Ishikawa (cell line): ENCODE measurements at regions not wholly inside any gene's neighbourhood (a gene's known extent, or its start where the extent isn't known, plus 50 kb on each side); places are given as distances from the start of the nearest gene placed in this dataset.

Experiments
- CEBPB ChIP-seq: IDR thresholded peaks from 2 replicates; pipeline ENCODE4 v1.6.1; 2012
- CREB1 ChIP-seq: IDR thresholded peaks from 2 replicates; pipeline ENCODE4 v1.6.1; 2012; ENCODE audit warnings: low read depth
- EGR1 ChIP-seq: IDR thresholded peaks from 2 replicates; pipeline ENCODE4 v1.6.1; 2012
- EP300 ChIP-seq: IDR thresholded peaks from 2 replicates; pipeline ENCODE4 v1.6.1; 2012; ENCODE audit warnings: borderline replicate concordance
- FOXM1 ChIP-seq: IDR thresholded peaks from 2 replicates; pipeline ENCODE4 v1.6.1; 2012; ENCODE audit warnings: low read depth, borderline replicate concordance
- MAX ChIP-seq: IDR thresholded peaks from 2 replicates; pipeline ENCODE4 v1.6.1; 2012
- NFIC ChIP-seq: IDR thresholded peaks from 2 replicates; pipeline ENCODE4 v1.6.1; 2012
- RAD21 ChIP-seq: IDR thresholded peaks from 2 replicates; pipeline ENCODE4 v1.6.1; 2012; ENCODE audit warnings: low read depth
- TAF1 ChIP-seq: IDR thresholded peaks from 2 replicates; pipeline ENCODE4 v1.6.1; 2012; ENCODE audit warnings: low read depth, mild to moderate bottlenecking
- TCF12 ChIP-seq: IDR thresholded peaks from 2 replicates; pipeline ENCODE4 v1.6.1; 2012; ENCODE audit warnings: low read depth
- TEAD4 ChIP-seq: IDR thresholded peaks from 2 replicates; pipeline ENCODE4 v1.6.1; 2012
- USF1 ChIP-seq: IDR thresholded peaks from 2 replicates; pipeline ENCODE4 v1.6.1; 2012
- YY1 ChIP-seq: IDR thresholded peaks from 2 replicates; pipeline ENCODE4 v1.6.1; 2012; ENCODE audit warnings: low read depth
- ZBTB7A ChIP-seq: IDR thresholded peaks from 2 replicates; pipeline ENCODE4 v1.6.1; 2012; ENCODE audit warnings: low read depth
- TF ChIP-seq, protein P1 (sequence below): IDR thresholded peaks from 2 replicates; pipeline ENCODE4 v1.6.1; 2012; ENCODE audit warnings: low read depth, mild to moderate bottlenecking

- no peak for TF ChIP-seq YY1
- TF ChIP-seq TCF12, result no peak
- TF ChIP-seq CEBPB, result no peak
- TF ChIP-seq TEAD4, result no peak
- TF ChIP-seq, protein P1, sequence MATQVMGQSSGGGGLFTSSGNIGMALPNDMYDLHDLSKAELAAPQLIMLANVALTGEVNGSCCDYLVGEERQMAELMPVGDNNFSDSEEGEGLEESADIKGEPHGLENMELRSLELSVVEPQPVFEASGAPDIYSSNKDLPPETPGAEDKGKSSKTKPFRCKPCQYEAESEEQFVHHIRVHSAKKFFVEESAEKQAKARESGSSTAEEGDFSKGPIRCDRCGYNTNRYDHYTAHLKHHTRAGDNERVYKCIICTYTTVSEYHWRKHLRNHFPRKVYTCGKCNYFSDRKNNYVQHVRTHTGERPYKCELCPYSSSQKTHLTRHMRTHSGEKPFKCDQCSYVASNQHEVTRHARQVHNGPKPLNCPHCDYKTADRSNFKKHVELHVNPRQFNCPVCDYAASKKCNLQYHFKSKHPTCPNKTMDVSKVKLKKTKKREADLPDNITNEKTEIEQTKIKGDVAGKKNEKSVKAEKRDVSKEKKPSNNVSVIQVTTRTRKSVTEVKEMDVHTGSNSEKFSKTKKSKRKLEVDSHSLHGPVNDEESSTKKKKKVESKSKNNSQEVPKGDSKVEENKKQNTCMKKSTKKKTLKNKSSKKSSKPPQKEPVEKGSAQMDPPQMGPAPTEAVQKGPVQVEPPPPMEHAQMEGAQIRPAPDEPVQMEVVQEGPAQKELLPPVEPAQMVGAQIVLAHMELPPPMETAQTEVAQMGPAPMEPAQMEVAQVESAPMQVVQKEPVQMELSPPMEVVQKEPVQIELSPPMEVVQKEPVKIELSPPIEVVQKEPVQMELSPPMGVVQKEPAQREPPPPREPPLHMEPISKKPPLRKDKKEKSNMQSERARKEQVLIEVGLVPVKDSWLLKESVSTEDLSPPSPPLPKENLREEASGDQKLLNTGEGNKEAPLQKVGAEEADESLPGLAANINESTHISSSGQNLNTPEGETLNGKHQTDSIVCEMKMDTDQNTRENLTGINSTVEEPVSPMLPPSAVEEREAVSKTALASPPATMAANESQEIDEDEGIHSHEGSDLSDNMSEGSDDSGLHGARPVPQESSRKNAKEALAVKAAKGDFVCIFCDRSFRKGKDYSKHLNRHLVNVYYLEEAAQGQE, result no peak
Measured at GRCh38 chr1:196074182-196074581, 534.1 kb downstream of the KCNT2 start.

- TF ChIP-seq USF1 (no peak), ZBTB7A (no peak), CEBPB (no peak), FOXM1 (no peak), TEAD4 (no peak), TCF12 (no peak), CREB1 (no peak), EP300 (no peak), MAX (no peak), RAD21 (no peak), YY1 (no peak), NFIC (no peak)
Measured at GRCh38 chr1:196071447-196071846, 536.8 kb downstream of the KCNT2 start.

DNA sequence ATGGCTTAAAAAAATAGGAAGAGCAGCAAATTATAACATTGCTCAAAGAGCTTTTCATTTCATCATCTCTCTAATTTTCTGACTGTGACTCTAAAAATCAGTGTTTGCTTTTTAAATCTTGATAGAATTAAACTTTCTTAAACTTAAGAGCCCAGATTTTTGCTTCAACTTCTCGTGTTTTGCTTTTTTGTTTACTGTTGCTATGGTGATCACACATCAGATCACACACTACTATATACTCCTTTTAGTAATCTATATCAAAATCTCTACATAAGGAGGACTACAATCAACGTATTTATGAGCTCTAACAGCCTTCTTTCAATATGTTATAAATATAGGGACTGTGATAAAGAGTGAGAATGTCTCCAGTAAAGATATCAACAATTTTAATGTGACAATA is 537.3 kb downstream of the KCNT2 start:
- TF ChIP-seq CREB1 (no peak), MAX (no peak), RAD21 (no peak), TCF12 (no peak), USF1 (no peak), TAF1 (no peak), EGR1 (no peak), YY1 (no peak)
- TF ChIP-seq, protein P1, result no peak

DNA sequence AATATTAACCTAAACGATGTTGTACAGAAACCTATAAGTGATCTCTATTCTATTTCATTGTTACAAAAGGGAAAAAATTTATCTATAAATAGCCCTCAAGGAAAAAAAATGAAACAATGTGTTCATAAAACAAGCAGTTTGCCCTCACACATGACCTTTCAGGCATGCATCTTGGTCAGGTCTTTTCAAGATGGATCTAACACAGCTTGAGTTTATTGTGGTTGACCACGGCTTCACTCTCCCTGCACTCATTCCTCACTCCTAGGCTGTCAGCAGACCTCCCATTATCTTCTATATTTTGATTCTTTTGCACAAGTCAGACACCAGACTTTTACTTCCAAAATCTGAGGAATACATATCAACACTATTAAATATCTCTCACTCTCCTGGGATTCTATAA is 544.3 kb downstream of the KCNT2 start:
- no peak for TF ChIP-seq MAX
- TF ChIP-seq, protein P1, result no peak
- TF ChIP-seq EGR1, result no peak
- TF ChIP-seq RAD21, result no peak
- TF ChIP-seq CREB1, result no peak
- no peak for TF ChIP-seq CEBPB
- TF ChIP-seq YY1, result no peak
- TF ChIP-seq ZBTB7A, result no peak
- no peak for TF ChIP-seq TCF12
- TF ChIP-seq EP300, result no peak
- TF ChIP-seq NFIC, result no peak
- TF ChIP-seq USF1, result no peak
- no peak for TF ChIP-seq TAF1
- no peak for TF ChIP-seq FOXM1
- TF ChIP-seq TEAD4, result no peak
